Cardiac muscle cell (in vitro differentiated cells and primary cell): ENCODE measurements at regions not wholly inside any gene's neighbourhood (a gene's known extent, or its start where the extent isn't known, plus 50 kb on each side); places are given as distances from the start of the nearest gene placed in this dataset.

Experiments
- DNase-seq, 2 donors: peaks; one replicate each; pipeline versions ENCODE4 v3.0.0 to v3.0.0-alpha.2; 2010 to 2017; ENCODE audit warnings: low read depth in 1 of 2, low spot score in 1 of 2
- H3K27ac ChIP-seq: fragments of 200-600 bp; sonication (generic); 2 replicates; pipeline ENCODE4 v1.5.1; 2016
- H3K27me3 ChIP-seq: fragments of 200-600 bp; sonication (generic); 2 replicates; pipeline ENCODE4 v1.6.0; 2016; ENCODE audit warnings: control low read depth
- H3K36me3 ChIP-seq: fragments of 200-600 bp; sonication (generic); 2 replicates; pipeline ENCODE4 v1.5.1; 2016; ENCODE audit warnings: control low read depth
- H3K4me1 ChIP-seq: fragments of 200-600 bp; sonication (generic); 2 replicates; pipeline ENCODE4 v1.8.1; 2017; ENCODE audit warnings: low read depth, mild to moderate bottlenecking, mixed run types
- H3K4me3 ChIP-seq: fragments of 200-600 bp; sonication (generic); 2 replicates; pipeline ENCODE4 v1.5.1; 2016; ENCODE audit warnings: mild to moderate bottlenecking
- H3K9me3 ChIP-seq: fragments of 200-600 bp; sonication (generic); 2 replicates; pipeline ENCODE4 v1.5.1; 2017; ENCODE audit warnings: low read depth, mild to moderate bottlenecking, control low read depth
- CTCF ChIP-seq: IDR thresholded peaks from 2 replicates; pipeline ENCODE4 v1.5.1; 2012; ENCODE audit warnings: low read depth, mild to moderate bottlenecking, low read length

- no peak for DNase-seq
- H3K27me3 ChIP-seq = no peaks in the 10 kb centered on the region
These were observed 76.3 kb downstream of the FAT3 start for GRCh38 chr11:92300876-92301275.

GRCh38 chr11:92302770-92303169, 78.2 kb downstream of the FAT3 start:
- no peak overlapping the region for H3K27ac ChIP-seq

More at GRCh38 chr11:92300876-92301275, 76.3 kb downstream of the FAT3 start:
- no peak for TF ChIP-seq CTCF
- Histone ChIP-seq H3K9me3 (no peaks in the 10 kb centered on the region), H3K4me1 (no peaks in the 10 kb centered on the region), H3K36me3 (no peaks in the 10 kb centered on the region), H3K27ac (no peak overlapping the region), H3K4me3 (no peak overlapping the region)

GRCh38 chr11:92304271-92304670, 79.7 kb downstream of the FAT3 start:
- TF ChIP-seq CTCF = no peak
- Histone ChIP-seq H3K27ac (no peak overlapping the region), H3K27me3 (no peaks in the 10 kb centered on the region), H3K4me3 (no peak overlapping the region), H3K36me3 (no peaks in the 10 kb centered on the region), H3K9me3 (no peaks in the 10 kb centered on the region), H3K4me1 (no peaks in the 10 kb centered on the region)
- DNase-seq = no peak

More at GRCh38 chr11:92302770-92303169, 78.2 kb downstream of the FAT3 start:
- Histone ChIP-seq H3K4me1 (no peaks in the 10 kb centered on the region), H3K36me3 (no peaks in the 10 kb centered on the region), H3K4me3 (no peak overlapping the region), H3K9me3 (no peaks in the 10 kb centered on the region), H3K27me3 (no peaks in the 10 kb centered on the region)
- DNase-seq = no peak
- no peak for TF ChIP-seq CTCF

- Histone ChIP-seq H3K27ac (no peak overlapping the region), H3K27me3 (no peaks in the 10 kb centered on the region), H3K9me3 (no peaks in the 10 kb centered on the region), H3K4me3 (no peak overlapping the region), H3K36me3 (no peaks in the 10 kb centered on the region), H3K4me1 (no peaks in the 10 kb centered on the region)
- no peak for TF ChIP-seq CTCF
- DNase-seq = no peak
These were observed 82.4 kb downstream of the FAT3 start for GRCh38 chr11:92306966-92307510.

GRCh38 chr11:92308366-92308765, 83.7 kb downstream of the FAT3 start:
- Histone ChIP-seq H3K27me3 (no peaks in the 10 kb centered on the region), H3K9me3 (no peaks in the 10 kb centered on the region), H3K36me3 (no peaks in the 10 kb centered on the region), H3K27ac (no peak overlapping the region), H3K4me1 (no peaks in the 10 kb centered on the region), H3K4me3 (no peak overlapping the region)
- no peak for DNase-seq
- no peak for TF ChIP-seq CTCF
